ENCODE measurements at regions not wholly inside any gene's neighbourhood (a gene's known extent, or its start where the extent isn't known, plus 50 kb on each side); places are given as distances from the start of the nearest gene placed in this dataset.

- no peak for TF ChIP-seq POLR2A (IDR thresholded peaks at IDR 0.05)
- no peak for TF ChIP-seq CTCF (IDR thresholded peaks at IDR 0.05)
- no peak for TF ChIP-seq EP300 (IDR thresholded peaks at IDR 0.05)
- no peak for DNase-seq (ENCODE audit: low spot score in 2 of 2)
- Histone ChIP-seq H3K4me1 (peaks cover 0 to 3% (median 0%) of the 10 kb centered on the region in 4 donors), H3K27me3 (no peaks in the 10 kb centered on the region), H3K27ac (no peak overlapping the region), H3K4me3 (no peak overlapping the region), H3K9me3 (no peaks in the 10 kb centered on the region), H3K36me3 (no peaks in the 10 kb centered on the region)
- WGBS, 2 donors = 82 to 91% methylated on average over 1 of the region's 1 CpG
Measured at GRCh38 chr14:53638966-53639365, 317.7 kb downstream of the BMP4 start.

- no peak overlapping the region for H3K27ac ChIP-seq
- no peaks in the 10 kb centered on the region for H3K27me3 ChIP-seq
- H3K4me3 ChIP-seq = no peak overlapping the region
- no peak for DNase-seq (ENCODE audit: low spot score in 2 of 2)
- H3K4me1 ChIP-seq = peaks cover 0 to 7% (median 0%) of the 10 kb centered on the region in 4 donors
- no peaks in the 10 kb centered on the region for H3K9me3 ChIP-seq
- H3K36me3 ChIP-seq = no peaks in the 10 kb centered on the region
- WGBS, 2 donors = 80 to 92% methylated on average over 4 of the region's 4 CpGs
- TF ChIP-seq CTCF (IDR thresholded peaks at IDR 0.05) (no peak), EP300 (IDR thresholded peaks at IDR 0.05) (no peak), POLR2A (IDR thresholded peaks at IDR 0.05) (no peak)
Measured at GRCh38 chr14:53634793-53635192, 321.8 kb downstream of the BMP4 start.

- no peak for DNase-seq (ENCODE audit: low spot score in 2 of 2)
- Histone ChIP-seq H3K27ac (no peak overlapping the region), H3K36me3 (no peaks in the 10 kb centered on the region), H3K4me1 (peaks cover 0 to 4% (median 0%) of the 10 kb centered on the region in 4 donors), H3K9me3 (no peaks in the 10 kb centered on the region), H3K27me3 (no peaks in the 10 kb centered on the region), H3K4me3 (no peak overlapping the region)
- 30% methylated on average over 5 of the region's 5 CpGs for WGBS, 2 donors
- TF ChIP-seq POLR2A (IDR thresholded peaks at IDR 0.05) (no peak), EP300 (IDR thresholded peaks at IDR 0.05) (no peak), CTCF (IDR thresholded peaks at IDR 0.05) (no peak)
Measured at GRCh38 chr14:53630336-53630735, 326.3 kb downstream of the BMP4 start.

GRCh38 chr14:53628732-53629430 lies 327.7 kb downstream of the BMP4 start:
- WGBS, 2 donors = 71 to 75% methylated on average over 6 of the region's 6 CpGs

More at GRCh38 chr14:53628732-53629430, 327.7 kb downstream of the BMP4 start:
- H3K4me1 ChIP-seq = peaks cover 0 to 4% (median 0%) of the 10 kb centered on the region in 4 donors
- H3K4me3 ChIP-seq = no peak overlapping the region
- H3K27me3 ChIP-seq = no peaks in the 10 kb centered on the region
- H3K27ac ChIP-seq = no peak overlapping the region
- no peak for DNase-seq (ENCODE audit: low spot score in 2 of 2)
- no peaks in the 10 kb centered on the region for H3K36me3 ChIP-seq
- H3K9me3 ChIP-seq = no peaks in the 10 kb centered on the region
- no peak for TF ChIP-seq EP300 (IDR thresholded peaks at IDR 0.05)
- no peak for TF ChIP-seq POLR2A (IDR thresholded peaks at IDR 0.05)
- TF ChIP-seq CTCF (IDR thresholded peaks at IDR 0.05) = no peak
